Ureter (tissue), 1 donor: ENCODE measurements at regions not wholly inside any gene's neighbourhood (a gene's known extent, or its start where the extent isn't known, plus 50 kb on each side); places are given as distances from the start of the nearest gene placed in this dataset.
"Not testable (repeated sequence)": the region's sequence is repeated elsewhere in the genome, so short reads cannot be mapped to it uniquely, and the experiment has no call there.

Experiments
- DNase-seq: peaks from one replicate; pipeline ENCODE4 v3.0.0-alpha.2; 2020; ENCODE audit warnings: low spot score
- donor health status: DM: yes; HTN: yes; CAD: no.

GRCh38 chr1:181948372-181948771, 113.1 kb downstream of the ZNF648 start:
- no peak for DNase-seq

GRCh38 chr1:181947441-181947840, 114.1 kb downstream of the ZNF648 start:
- no peak for DNase-seq

GRCh38 chr1:181936768-181937581, 124.5 kb downstream of the ZNF648 start:
- peak; percentile 57 for DNase-seq

- no peak for DNase-seq
These were observed 125.2 kb downstream of the ZNF648 start for GRCh38 chr1:181936269-181936668.

- DNase-seq: no peak
These were observed 129.6 kb downstream of the ZNF648 start for GRCh38 chr1:181931873-181932272.

GRCh38 chr1:181930187-181930586, 131.3 kb downstream of the ZNF648 start:
- no peak for DNase-seq

GRCh38 chr1:181926697-181927096, 134.8 kb downstream of the ZNF648 start:
- no peak for DNase-seq

GRCh38 chr1:181924034-181924433, 137.5 kb downstream of the ZNF648 start:
- DNase-seq: not testable (repeated sequence)

GRCh38 chr1:181919542-181919941, 142.0 kb downstream of the ZNF648 start:
- no peak for DNase-seq

- no peak for DNase-seq
These were observed 142.5 kb downstream of the ZNF648 start for GRCh38 chr1:181918880-181919525.

GRCh38 chr1:181911715-181912114, 149.8 kb downstream of the ZNF648 start:
- no peak for DNase-seq

GRCh38 chr1:181910905-181911304, 150.6 kb downstream of the ZNF648 start:
- DNase-seq: no peak

- no peak for DNase-seq
These were observed 152.5 kb downstream of the ZNF648 start for GRCh38 chr1:181909010-181909409.

GRCh38 chr1:181906631-181907030, 154.9 kb downstream of the ZNF648 start:
- no peak for DNase-seq

GRCh38 chr1:181905944-181906597, 155.4 kb downstream of the ZNF648 start:
- no peak for DNase-seq

GRCh38 chr1:181898773-181899172, 162.7 kb downstream of the ZNF648 start:
- DNase-seq: no peak

- DNase-seq: no peak
These were observed 164.7 kb downstream of the ZNF648 start for GRCh38 chr1:181896824-181897223.

- no peak for DNase-seq
These were observed 167.1 kb downstream of the ZNF648 start for GRCh38 chr1:181894439-181894859.

- no peak for DNase-seq
These were observed 167.6 kb downstream of the ZNF648 start for GRCh38 chr1:181893937-181894336.

GRCh38 chr1:181893150-181893549, 168.4 kb downstream of the ZNF648 start:
- not testable (repeated sequence) for DNase-seq

- no peak for DNase-seq
These were observed 188.9 kb downstream of the ZNF648 start for GRCh38 chr1:181872562-181872961.

- no peak for DNase-seq
These were observed 197.8 kb downstream of the ZNF648 start for GRCh38 chr1:181863736-181864135.

- DNase-seq: no peak
These were observed 198.5 kb downstream of the ZNF648 start for GRCh38 chr1:181863006-181863405.
